ENCODE measurements at regions not wholly inside any gene's neighbourhood (a gene's known extent, or its start where the extent isn't known, plus 50 kb on each side); places are given as distances from the start of the nearest gene placed in this dataset.
"Not testable (repeated sequence)": the region's sequence is repeated elsewhere in the genome, so short reads cannot be mapped to it uniquely, and the experiment has no call there.

GRCh38 chr15:81642451-81642990 is 268.5 kb upstream of the TMC3 start:
- Mint-ChIP-seq H3K36me3 (no peaks in the 10 kb centered on the region), H3K4me1 (no peaks in the 10 kb centered on the region), H3K27ac (no peak overlapping the region), H3K27me3 (peaks cover 0 to 8% (median 5%) of the 10 kb centered on the region in 3 donors), H3K9me3 (peaks cover 0 to 8% (median 4%) of the 10 kb centered on the region in 7 donors), H3K4me3 (no peak overlapping the region)
- DNase-seq (no peak), ATAC-seq (ENCODE audit: low read depth in 2 of 2) (no peak)

GRCh38 chr15:81636064-81636463 is 262.1 kb upstream of the TMC3 start:
- not testable (repeated sequence) for H3K4me1 Mint-ChIP-seq; H3K9me3 Mint-ChIP-seq; H3K36me3 Mint-ChIP-seq; H3K27me3 Mint-ChIP-seq; H3K27ac Mint-ChIP-seq; DNase-seq; ATAC-seq (ENCODE audit: low read depth in 2 of 2); H3K4me3 Mint-ChIP-seq

GRCh38 chr15:81633889-81634288 is 259.9 kb upstream of the TMC3 start:
- peak overlapping the region in 1 of 6 donors; percentile 3 for H3K27ac Mint-ChIP-seq
- H3K4me1 Mint-ChIP-seq = no peaks in the 10 kb centered on the region
- H3K36me3 Mint-ChIP-seq = no peaks in the 10 kb centered on the region
- ATAC-seq (ENCODE audit: low read depth in 2 of 2) (no peak), DNase-seq (no peak)
- H3K27me3 Mint-ChIP-seq = no peaks in the 10 kb centered on the region
- no peak overlapping the region for H3K4me3 Mint-ChIP-seq
- H3K9me3 Mint-ChIP-seq = peaks cover 0 to 4% (median 0%) of the 10 kb centered on the region in 7 donors

- ATAC-seq (ENCODE audit: low read depth in 2 of 2) = no peak
- no peak overlapping the region for H3K4me3 Mint-ChIP-seq
- H3K27ac Mint-ChIP-seq = no peak overlapping the region
- H3K4me1 Mint-ChIP-seq = no peaks in the 10 kb centered on the region
- peaks cover 0 to 23% (median 5%) of the 10 kb centered on the region in 7 donors for H3K9me3 Mint-ChIP-seq
- no peaks in the 10 kb centered on the region for H3K36me3 Mint-ChIP-seq
- no peak for DNase-seq
- peaks cover 0 to 3% (median 0%) of the 10 kb centered on the region in 3 donors for H3K27me3 Mint-ChIP-seq
Measured at GRCh38 chr15:81625896-81626295, 251.9 kb upstream of the TMC3 start.

GRCh38 chr15:81619002-81619401 is 245.0 kb upstream of the TMC3 start:
- Mint-ChIP-seq H3K9me3 (peaks cover 0 to 3% (median 0%) of the 10 kb centered on the region in 7 donors), H3K4me1 (no peaks in the 10 kb centered on the region), H3K4me3 (no peak overlapping the region), H3K27me3 (peaks cover 0 to 3% (median 0%) of the 10 kb centered on the region in 3 donors), H3K36me3 (no peaks in the 10 kb centered on the region), H3K27ac (no peak overlapping the region)
- DNase-seq (no peak), ATAC-seq (ENCODE audit: low read depth in 2 of 2) (no peak)

GRCh38 chr15:81612631-81613030 is 238.6 kb upstream of the TMC3 start:
- H3K4me1 Mint-ChIP-seq = peaks cover 5 to 9% (median 8%) of the 10 kb centered on the region in 3 donors
- H3K9me3 Mint-ChIP-seq = no peaks in the 10 kb centered on the region
- no peak for DNase-seq
- no peaks in the 10 kb centered on the region for H3K36me3 Mint-ChIP-seq
- H3K27ac Mint-ChIP-seq = peak overlapping the region in 1 of 6 donors; percentile 41
- no peak overlapping the region for H3K4me3 Mint-ChIP-seq
- peaks cover 5 to 9% (median 9%) of the 10 kb centered on the region in 3 donors for H3K27me3 Mint-ChIP-seq
- ATAC-seq (ENCODE audit: low read depth in 2 of 2) = no peak

GRCh38 chr15:81611679-81612078 is 237.7 kb upstream of the TMC3 start:
- Mint-ChIP-seq H3K27ac (no peak overlapping the region), H3K27me3 (peaks cover 5 to 9% (median 9%) of the 10 kb centered on the region in 3 donors), H3K9me3 (no peaks in the 10 kb centered on the region), H3K4me1 (peaks cover 5 to 9% (median 8%) of the 10 kb centered on the region in 3 donors), H3K36me3 (no peaks in the 10 kb centered on the region), H3K4me3 (no peak overlapping the region)
- DNase-seq (no peak), ATAC-seq (ENCODE audit: low read depth in 2 of 2) (no peak)

GRCh38 chr15:81608309-81608829 is 234.4 kb upstream of the TMC3 start:
- Mint-ChIP-seq H3K27ac (peak overlapping the region in 1 of 6 donors; percentile 91), H3K4me3 (no peak overlapping the region), H3K36me3 (no peaks in the 10 kb centered on the region), H3K9me3 (peaks cover 0 to 4% (median 0%) of the 10 kb centered on the region in 7 donors), H3K27me3 (peaks cover 5 to 9% (median 9%) of the 10 kb centered on the region in 3 donors), H3K4me1 (peaks cover 5 to 9% (median 8%) of the 10 kb centered on the region in 3 donors)
- ATAC-seq (ENCODE audit: low read depth in 2 of 2) (no peak), DNase-seq (no peak)

GRCh38 chr15:81604713-81605112 is 230.7 kb upstream of the TMC3 start:
- H3K4me3 Mint-ChIP-seq = peak overlapping the region in 1 of 8 donors; percentile 2
- no peak for DNase-seq
- peaks cover 0 to 2% (median 1%) of the 10 kb centered on the region in 3 donors for H3K4me1 Mint-ChIP-seq
- no peak for ATAC-seq (ENCODE audit: low read depth in 2 of 2)
- peaks cover 6 to 26% (median 17%) of the 10 kb centered on the region in 7 donors for H3K9me3 Mint-ChIP-seq
- H3K27ac Mint-ChIP-seq = peak overlapping the region in 1 of 6 donors; percentile 35
- H3K27me3 Mint-ChIP-seq = peaks cover 0 to 5% (median 1%) of the 10 kb centered on the region in 3 donors
- H3K36me3 Mint-ChIP-seq = peaks cover 6 to 10% of the 10 kb centered on the region in 2 donors

- DNase-seq (no peak), ATAC-seq (ENCODE audit: low read depth in 2 of 2) (peak; percentile 57 to 62)
- Mint-ChIP-seq H3K27ac (peak overlapping the region in 4 of 6 donors; percentile 60 to 96 (median 72)), H3K4me1 (peaks cover 19 to 42% (median 21%) of the 10 kb centered on the region in 3 donors), H3K4me3 (peak overlapping the region in 5 of 8 donors; percentile 47 to 77 (median 70)), H3K27me3 (no peaks in the 10 kb centered on the region), H3K9me3 (peaks cover 15 to 31% (median 17%) of the 10 kb centered on the region in 7 donors), H3K36me3 (peaks cover 8 to 10% of the 10 kb centered on the region in 2 donors)
Measured at GRCh38 chr15:81596159-81596865, 222.3 kb upstream of the TMC3 start.

- Mint-ChIP-seq H3K4me3 (peak overlapping the region in 5 of 8 donors; percentile 47 to 77 (median 70)), H3K36me3 (peaks cover 6 to 8% of the 10 kb centered on the region in 2 donors), H3K27me3 (no peaks in the 10 kb centered on the region), H3K27ac (peak overlapping the region in 4 of 6 donors; percentile 60 to 96 (median 68)), H3K4me1 (peaks cover 19 to 42% (median 21%) of the 10 kb centered on the region in 3 donors), H3K9me3 (peaks cover 11 to 28% (median 16%) of the 10 kb centered on the region in 7 donors)
- DNase-seq (no peak), ATAC-seq (ENCODE audit: low read depth in 2 of 2) (peak in 1 of 2 donors; percentile 9)
Measured at GRCh38 chr15:81595752-81596151, 221.7 kb upstream of the TMC3 start.

GRCh38 chr15:81589671-81590070 is 215.7 kb upstream of the TMC3 start:
- Mint-ChIP-seq H3K27me3 (no peaks in the 10 kb centered on the region), H3K36me3 (no peaks in the 10 kb centered on the region), H3K9me3 (peaks cover 3 to 20% (median 6%) of the 10 kb centered on the region in 7 donors), H3K27ac (no peak overlapping the region), H3K4me1 (peaks cover 0 to 17% (median 6%) of the 10 kb centered on the region in 3 donors), H3K4me3 (no peak overlapping the region)
- DNase-seq (no peak), ATAC-seq (ENCODE audit: low read depth in 2 of 2) (no peak)

- no peak overlapping the region for H3K4me3 Mint-ChIP-seq
- DNase-seq (no peak), ATAC-seq (ENCODE audit: low read depth in 2 of 2) (no peak)
- H3K9me3 Mint-ChIP-seq = peaks cover 0 to 3% (median 0%) of the 10 kb centered on the region in 7 donors
- no peaks in the 10 kb centered on the region for H3K36me3 Mint-ChIP-seq
- H3K27me3 Mint-ChIP-seq = peaks cover 0 to 13% (median 0%) of the 10 kb centered on the region in 3 donors
- no peaks in the 10 kb centered on the region for H3K4me1 Mint-ChIP-seq
- H3K27ac Mint-ChIP-seq = no peak overlapping the region
Measured at GRCh38 chr15:81575436-81576123, 201.6 kb upstream of the TMC3 start.

All from naive B cell (primary cell).